ENCODE measurements at regions not wholly inside any gene's neighbourhood (a gene's known extent, or its start where the extent isn't known, plus 50 kb on each side); places are given as distances from the start of the nearest gene placed in this dataset.

GRCh38 chr2:228303960-228304359, 122.5 kb upstream of the SPHKAP start:
- TF ChIP-seq CTCF (IDR thresholded peaks at IDR 0.05): no peak
- TF ChIP-seq POLR2A (IDR thresholded peaks at IDR 0.05): no peak
